ENCODE measurements at regions not wholly inside any gene's neighbourhood (a gene's known extent, or its start where the extent isn't known, plus 50 kb on each side); places are given as distances from the start of the nearest gene placed in this dataset.

DNA sequence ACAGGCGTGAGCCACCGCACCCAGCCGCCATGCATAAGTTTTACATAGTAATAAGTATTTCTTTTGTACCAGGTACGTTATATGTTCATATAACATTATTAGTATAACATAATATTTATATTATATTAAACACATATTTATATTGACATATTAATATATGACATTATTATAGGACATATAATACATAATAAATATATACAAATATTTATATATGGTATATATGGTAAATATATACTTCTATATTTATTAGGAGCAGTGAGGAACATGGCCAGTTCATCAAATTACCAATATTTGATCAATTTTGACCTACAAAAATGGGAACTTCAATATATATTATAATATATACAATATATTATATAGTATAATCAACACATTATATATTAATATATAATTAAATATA is 245.9 kb upstream of the FGGY start:
- H3K9me3 ChIP-seq (ENCODE audit: insufficient read depth, low read length), result no peaks in the 10 kb centered on the region
- no peaks in the 10 kb centered on the region for H3K36me3 ChIP-seq (ENCODE audit: insufficient read depth, insufficient read length, low read length)
- no peak for TF ChIP-seq ZNF274 (IDR thresholded peaks at IDR 0.05; ENCODE audit: low read depth, low read length)
- TF ChIP-seq YY1 (IDR thresholded peaks at IDR 0.05; ENCODE audit: insufficient read depth, insufficient read length), result no peak
- H3K4me3 ChIP-seq (ENCODE audit: insufficient read length, low read depth), result no peak overlapping the region
- peaks cover 8% of the 10 kb centered on the region for H3K4me1 ChIP-seq (ENCODE audit: insufficient read depth, insufficient read length)
- no peak for DNase-seq (ENCODE audit: low read depth, low spot score)
- no peak overlapping the region for H3K9ac ChIP-seq (ENCODE audit: insufficient read length, low read depth)
- H3K27me3 ChIP-seq (ENCODE audit: insufficient read depth, insufficient read length), result no peaks in the 10 kb centered on the region

DNA sequence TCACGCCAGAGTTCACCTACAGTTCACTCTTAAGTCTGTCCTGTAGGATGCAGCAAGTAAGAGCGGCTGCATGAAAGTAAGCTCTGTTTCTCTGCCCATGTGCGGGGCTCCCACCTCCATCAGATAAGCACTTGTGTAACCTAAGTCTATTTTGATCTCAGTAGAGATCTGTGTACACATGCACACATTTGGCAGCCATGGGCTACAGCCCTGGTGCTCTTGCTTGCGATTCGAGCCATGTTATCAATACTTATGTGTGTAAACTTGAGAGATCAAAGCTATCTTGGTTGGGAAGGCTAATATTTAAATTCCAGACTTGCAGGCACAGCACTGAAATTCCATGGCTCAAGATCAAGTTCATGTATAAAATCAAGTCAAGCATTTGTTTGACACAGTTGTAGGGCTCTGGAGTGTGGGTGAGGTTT is 244.7 kb upstream of the FGGY start:
- TF ChIP-seq SUZ12 (IDR thresholded peaks at IDR 0.05; ENCODE audit: extremely low read depth, insufficient read depth, insufficient read length), result no peak
- TF ChIP-seq ZNF274 (IDR thresholded peaks at IDR 0.05; ENCODE audit: low read depth, low read length), result no peak
- no peak for TF ChIP-seq YY1 (IDR thresholded peaks at IDR 0.05; ENCODE audit: insufficient read depth, insufficient read length)

DNA sequence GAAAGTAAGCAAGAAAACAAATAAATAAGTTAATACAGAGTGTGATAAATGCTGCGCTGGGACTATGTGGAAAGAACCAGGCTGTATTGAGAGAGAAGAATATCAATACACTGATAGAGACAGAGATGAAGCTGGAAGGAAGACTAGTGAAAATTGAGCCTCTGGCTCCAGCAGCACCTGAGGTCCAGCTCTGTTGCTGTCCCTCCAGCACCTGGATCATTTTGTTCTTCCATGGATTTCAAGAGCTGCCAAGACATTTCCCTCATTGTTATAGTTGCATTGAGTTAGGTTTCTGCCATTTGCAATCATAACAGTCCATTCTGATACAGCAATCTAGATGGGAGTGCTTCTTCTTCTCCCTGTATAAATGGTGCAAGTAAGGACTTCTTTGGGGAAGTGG is 242.7 kb upstream of the FGGY start:
- DNase-seq (ENCODE audit: low read depth, low spot score), result no peak
- H3K9me3 ChIP-seq (ENCODE audit: insufficient read depth, low read length), result no peaks in the 10 kb centered on the region
- no peaks in the 10 kb centered on the region for H3K36me3 ChIP-seq (ENCODE audit: insufficient read depth, insufficient read length, low read length)
- no peak overlapping the region for H3K4me3 ChIP-seq (ENCODE audit: insufficient read length, low read depth)
- TF ChIP-seq ZNF274 (IDR thresholded peaks at IDR 0.05; ENCODE audit: low read depth, low read length) (no peak), YY1 (IDR thresholded peaks at IDR 0.05; ENCODE audit: insufficient read depth, insufficient read length) (no peak), SUZ12 (IDR thresholded peaks at IDR 0.05; ENCODE audit: extremely low read depth, insufficient read depth, insufficient read length) (no peak)
- H3K4me1 ChIP-seq (ENCODE audit: insufficient read depth, insufficient read length), result peaks cover 11% of the 10 kb centered on the region
- no peak overlapping the region for H3K9ac ChIP-seq (ENCODE audit: insufficient read length, low read depth)
- no peaks in the 10 kb centered on the region for H3K27me3 ChIP-seq (ENCODE audit: insufficient read depth, insufficient read length)

More for the DNA sequence above, 244.7 kb upstream of the FGGY start:
- no peaks in the 10 kb centered on the region for H3K27me3 ChIP-seq (ENCODE audit: insufficient read depth, insufficient read length)
- H3K9ac ChIP-seq (ENCODE audit: insufficient read length, low read depth), result no peak overlapping the region
- H3K9me3 ChIP-seq (ENCODE audit: insufficient read depth, low read length), result no peaks in the 10 kb centered on the region
- DNase-seq (ENCODE audit: low read depth, low spot score), result no peak
- H3K4me1 ChIP-seq (ENCODE audit: insufficient read depth, insufficient read length), result peaks cover 5% of the 10 kb centered on the region
- no peaks in the 10 kb centered on the region for H3K36me3 ChIP-seq (ENCODE audit: insufficient read depth, insufficient read length, low read length)
- no peak overlapping the region for H3K4me3 ChIP-seq (ENCODE audit: insufficient read length, low read depth)

DNA sequence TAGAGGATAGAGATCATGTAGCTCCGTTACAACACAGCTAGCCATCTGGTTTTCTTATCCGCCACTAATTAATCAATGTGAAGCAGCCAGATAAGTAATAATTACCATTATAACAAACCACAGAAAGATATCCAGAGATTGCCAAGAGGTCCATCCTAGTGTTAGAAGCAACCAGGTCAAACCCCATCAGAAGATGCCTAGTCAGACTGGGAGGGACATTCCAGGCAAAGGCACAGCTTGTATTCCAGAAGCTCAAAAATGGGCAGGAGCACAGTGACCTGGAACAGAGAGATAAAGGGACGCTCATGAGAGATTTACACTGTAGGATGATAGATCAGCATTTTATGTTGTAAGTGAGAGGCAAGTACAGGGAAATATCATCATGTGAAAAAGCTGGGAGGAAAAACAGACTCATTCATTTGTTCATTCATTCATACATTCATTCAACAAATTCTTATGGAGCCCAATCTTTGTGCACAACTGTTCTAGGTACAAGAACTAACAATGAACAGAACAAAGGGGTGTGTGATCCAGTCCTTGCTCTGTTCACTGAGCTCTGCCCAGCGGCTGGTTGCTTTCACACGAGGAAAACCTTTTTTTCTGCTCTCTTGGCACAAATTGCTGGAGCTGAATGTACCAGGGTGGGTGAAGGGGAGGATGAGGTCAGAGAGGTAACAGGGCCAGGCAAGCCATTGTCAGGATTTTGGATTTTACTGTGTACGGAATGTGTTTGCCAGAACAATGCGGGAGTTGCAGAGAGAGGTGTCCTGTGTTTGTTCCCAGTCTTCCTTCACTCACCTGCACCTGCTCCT is 240.8 kb upstream of the FGGY start:
- Histone ChIP-seq H3K36me3 (ENCODE audit: insufficient read depth, insufficient read length, low read length) (no peaks in the 10 kb centered on the region), H3K9me3 (ENCODE audit: insufficient read depth, low read length) (no peaks in the 10 kb centered on the region), H3K27me3 (ENCODE audit: insufficient read depth, insufficient read length) (no peaks in the 10 kb centered on the region), H3K9ac (ENCODE audit: insufficient read length, low read depth) (no peak overlapping the region), H3K4me1 (ENCODE audit: insufficient read depth, insufficient read length) (peaks cover 11% of the 10 kb centered on the region), H3K4me3 (ENCODE audit: insufficient read length, low read depth) (no peak overlapping the region)
- TF ChIP-seq YY1 (IDR thresholded peaks at IDR 0.05; ENCODE audit: insufficient read depth, insufficient read length) (no peak), ZNF274 (IDR thresholded peaks at IDR 0.05; ENCODE audit: low read depth, low read length) (no peak), SUZ12 (IDR thresholded peaks at IDR 0.05; ENCODE audit: extremely low read depth, insufficient read depth, insufficient read length) (no peak)
- DNase-seq (ENCODE audit: low read depth, low spot score), result no peak

DNA sequence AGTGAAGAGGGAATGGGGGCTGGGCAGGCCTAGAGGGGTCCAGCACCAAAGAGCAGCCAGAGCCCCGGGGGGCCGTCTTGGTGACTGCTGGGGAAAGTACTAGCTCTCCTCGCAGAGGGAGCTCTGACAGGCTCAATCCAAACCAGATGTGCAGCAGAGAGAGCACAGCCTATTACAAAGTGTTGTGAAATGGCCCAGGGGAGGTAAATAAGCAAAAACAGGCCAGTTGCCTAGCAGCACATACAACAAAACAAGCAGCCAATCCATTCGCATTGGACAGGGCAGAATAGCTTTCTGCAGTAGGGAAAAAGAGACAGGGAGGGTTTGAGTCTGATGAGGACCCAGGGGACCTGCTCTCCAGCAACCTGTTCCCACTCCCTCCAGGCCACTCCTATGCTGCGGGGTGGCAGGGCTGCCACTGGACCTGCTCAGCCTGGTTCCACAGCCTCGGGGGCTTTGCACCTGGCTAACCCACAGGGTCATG is 239.6 kb upstream of the FGGY start:
- Histone ChIP-seq H3K4me3 (ENCODE audit: insufficient read length, low read depth) (no peak overlapping the region), H3K9me3 (ENCODE audit: insufficient read depth, low read length) (no peaks in the 10 kb centered on the region), H3K4me1 (ENCODE audit: insufficient read depth, insufficient read length) (peaks cover 11% of the 10 kb centered on the region), H3K27me3 (ENCODE audit: insufficient read depth, insufficient read length) (no peaks in the 10 kb centered on the region), H3K9ac (ENCODE audit: insufficient read length, low read depth) (no peak overlapping the region), H3K36me3 (ENCODE audit: insufficient read depth, insufficient read length, low read length) (no peaks in the 10 kb centered on the region)
- TF ChIP-seq SUZ12 (IDR thresholded peaks at IDR 0.05; ENCODE audit: extremely low read depth, insufficient read depth, insufficient read length), result no peak
- TF ChIP-seq ZNF274 (IDR thresholded peaks at IDR 0.05; ENCODE audit: low read depth, low read length), result no peak
- no peak for TF ChIP-seq YY1 (IDR thresholded peaks at IDR 0.05; ENCODE audit: insufficient read depth, insufficient read length)
- DNase-seq (ENCODE audit: low read depth, low spot score), result no peak

DNA sequence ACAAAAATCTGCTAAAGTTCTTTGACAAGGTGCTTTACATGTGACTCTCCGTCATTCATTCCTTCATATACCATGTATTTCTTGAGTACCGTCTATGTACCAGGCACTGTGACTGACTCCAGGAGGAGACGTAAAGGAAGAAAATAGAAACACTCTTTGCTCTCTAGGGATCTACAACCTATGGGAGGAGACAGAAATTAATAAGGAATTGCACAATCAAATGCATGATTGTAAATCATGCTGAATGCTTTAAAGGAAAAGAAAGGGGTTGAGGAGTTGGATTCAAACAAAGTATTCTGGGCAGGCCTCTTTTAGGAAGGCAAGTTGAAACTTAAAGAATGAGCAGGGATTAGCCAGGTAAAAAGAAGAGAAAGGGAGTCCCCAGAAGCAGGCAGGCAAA is 239.1 kb upstream of the FGGY start:
- DNase-seq (ENCODE audit: low read depth, low spot score), result no peak
- Histone ChIP-seq H3K4me1 (ENCODE audit: insufficient read depth, insufficient read length) (peaks cover 11% of the 10 kb centered on the region), H3K9me3 (ENCODE audit: insufficient read depth, low read length) (no peaks in the 10 kb centered on the region), H3K36me3 (ENCODE audit: insufficient read depth, insufficient read length, low read length) (no peaks in the 10 kb centered on the region), H3K4me3 (ENCODE audit: insufficient read length, low read depth) (no peak overlapping the region), H3K9ac (ENCODE audit: insufficient read length, low read depth) (no peak overlapping the region), H3K27me3 (ENCODE audit: insufficient read depth, insufficient read length) (no peaks in the 10 kb centered on the region)
- no peak for TF ChIP-seq ZNF274 (IDR thresholded peaks at IDR 0.05; ENCODE audit: low read depth, low read length)
- TF ChIP-seq YY1 (IDR thresholded peaks at IDR 0.05; ENCODE audit: insufficient read depth, insufficient read length), result no peak
- TF ChIP-seq SUZ12 (IDR thresholded peaks at IDR 0.05; ENCODE audit: extremely low read depth, insufficient read depth, insufficient read length), result no peak

DNA sequence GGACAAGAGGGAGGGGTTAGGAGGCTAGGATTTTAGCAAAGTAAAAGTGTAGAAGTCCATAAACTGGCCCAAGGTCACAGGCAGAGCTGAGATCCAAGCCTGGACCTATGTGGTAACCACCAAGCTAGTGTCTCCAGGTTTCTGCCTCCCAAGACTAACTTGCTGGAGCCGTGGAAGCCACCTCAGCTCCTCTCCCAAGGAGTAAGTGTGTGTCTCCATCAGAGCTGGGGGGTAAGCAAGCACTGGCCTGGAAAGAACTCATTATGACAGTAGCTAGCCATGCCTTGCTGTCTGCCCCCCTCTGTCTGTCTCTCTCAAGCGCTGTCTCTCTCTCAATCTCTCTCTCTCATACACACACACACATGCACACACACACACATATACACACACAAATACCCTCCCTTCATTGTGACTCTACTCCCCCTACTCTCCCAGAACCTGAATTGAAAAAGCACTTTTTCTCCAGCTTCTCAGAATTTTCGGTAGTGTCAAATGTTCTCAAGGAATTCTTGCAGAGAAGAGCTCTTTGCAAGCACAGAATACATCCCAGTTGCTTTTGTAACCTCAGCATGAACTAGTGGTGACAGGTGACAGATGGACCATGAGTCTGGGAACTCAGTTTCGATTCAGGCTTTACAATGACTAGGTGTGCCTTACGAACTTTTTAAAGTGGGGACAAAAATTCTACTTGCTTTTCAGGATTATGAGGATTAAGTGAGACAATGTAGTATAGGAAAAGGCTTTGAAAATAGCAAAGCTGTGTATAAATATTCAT is 238.0 kb upstream of the FGGY start:
- no peak for DNase-seq (ENCODE audit: low read depth, low spot score)
- H3K4me3 ChIP-seq (ENCODE audit: insufficient read length, low read depth), result no peak overlapping the region
- no peaks in the 10 kb centered on the region for H3K36me3 ChIP-seq (ENCODE audit: insufficient read depth, insufficient read length, low read length)
- TF ChIP-seq YY1 (IDR thresholded peaks at IDR 0.05; ENCODE audit: insufficient read depth, insufficient read length) (no peak), SUZ12 (IDR thresholded peaks at IDR 0.05; ENCODE audit: extremely low read depth, insufficient read depth, insufficient read length) (no peak), ZNF274 (IDR thresholded peaks at IDR 0.05; ENCODE audit: low read depth, low read length) (no peak)
- H3K4me1 ChIP-seq (ENCODE audit: insufficient read depth, insufficient read length), result peaks cover 11% of the 10 kb centered on the region
- H3K9me3 ChIP-seq (ENCODE audit: insufficient read depth, low read length), result no peaks in the 10 kb centered on the region
- H3K27me3 ChIP-seq (ENCODE audit: insufficient read depth, insufficient read length), result no peaks in the 10 kb centered on the region
- no peak overlapping the region for H3K9ac ChIP-seq (ENCODE audit: insufficient read length, low read depth)
